GM19328 (cell line): ENCODE measurements at regions not wholly inside any gene's neighbourhood (a gene's known extent, or its start where the extent isn't known, plus 50 kb on each side); places are given as distances from the start of the nearest gene placed in this dataset.

ENCODE experiments used
- ATAC-seq: cut with Tn5 transposase; IDR thresholded peaks from one replicate; pipeline ENCODE4 v1.9.1; 2021; ENCODE audit warnings: mild to moderate bottlenecking, moderate library complexity; ENCODE audit not compliant: unreplicated experiment

DNA sequence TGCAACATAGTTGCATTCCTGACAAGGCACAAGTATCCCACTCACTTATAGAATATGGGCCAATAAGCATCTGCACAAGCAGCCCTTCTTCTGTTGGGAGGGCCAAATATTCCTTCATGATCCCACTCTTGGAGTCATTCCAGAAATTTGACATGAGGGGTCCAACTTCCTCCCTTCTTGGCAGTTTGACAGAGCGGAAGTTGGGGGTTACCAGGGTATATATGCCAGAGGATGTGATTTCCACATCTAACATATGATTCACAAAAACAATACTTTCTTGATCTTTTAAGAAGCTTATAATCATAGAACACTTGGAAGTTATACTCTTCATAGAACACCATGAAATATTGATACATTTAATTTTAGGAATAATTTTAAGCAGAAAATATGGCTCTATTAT lies 100.9 kb upstream of the CRBN start:
- no peak for ATAC-seq

DNA sequence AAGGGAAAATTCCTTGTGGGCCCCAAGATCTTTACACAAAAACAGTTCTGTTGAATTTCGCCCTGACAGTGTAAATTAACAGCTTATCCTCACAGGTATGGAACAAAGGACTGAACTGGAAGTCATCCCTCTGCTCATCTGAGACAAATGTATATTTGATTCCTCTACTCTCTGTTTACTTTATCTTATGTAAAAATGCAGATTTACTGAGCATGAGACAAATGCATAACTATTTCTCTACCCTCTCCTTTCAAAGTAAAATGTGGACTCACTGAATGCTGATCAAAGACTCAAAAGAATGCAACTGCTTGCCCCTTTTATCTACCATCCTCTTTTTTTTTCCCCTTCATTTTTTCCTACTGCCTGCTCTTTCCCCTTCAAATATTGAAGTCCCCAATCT lies 98.6 kb upstream of the CRBN start:
- no peak for ATAC-seq

DNA sequence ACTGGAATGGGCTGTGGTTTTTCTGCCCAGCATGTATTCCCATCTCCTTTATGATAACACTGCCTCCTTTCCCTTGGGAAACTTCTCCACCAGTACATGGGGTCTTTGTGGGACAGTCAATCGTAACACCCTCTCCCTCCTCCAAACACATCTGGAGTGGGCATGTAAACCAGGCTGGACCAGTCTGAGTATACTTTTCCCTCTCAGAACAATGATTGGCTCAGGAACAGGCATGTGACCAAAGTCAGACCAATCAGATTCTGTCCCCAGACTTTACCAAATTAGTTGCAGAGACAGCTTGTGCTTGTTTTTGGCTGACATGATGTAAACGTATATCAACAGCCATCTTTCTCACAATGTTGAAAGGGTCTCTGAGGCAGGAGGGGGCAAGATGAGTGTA lies 97.1 kb upstream of the CRBN start:
- ATAC-seq = no peak

DNA sequence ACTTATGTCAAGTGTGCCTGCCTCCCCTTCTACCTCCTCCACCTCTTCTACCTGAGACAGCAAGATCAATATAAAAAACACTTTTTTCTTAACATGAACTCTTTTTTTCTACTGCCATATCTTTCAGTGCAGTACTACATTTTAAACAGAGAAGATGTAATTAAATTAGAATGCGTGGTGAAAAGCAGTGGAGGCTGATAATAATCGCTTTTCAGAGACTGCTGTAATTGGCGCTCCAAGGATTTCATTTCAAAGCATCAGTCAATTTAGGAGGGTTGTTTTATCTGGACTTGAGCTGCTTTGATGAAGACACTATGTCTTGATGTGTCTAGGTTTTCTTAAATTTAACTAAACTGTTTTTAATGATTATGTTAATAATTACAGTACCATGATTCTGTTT lies 85.3 kb upstream of the CRBN start:
- ATAC-seq = no peak

DNA sequence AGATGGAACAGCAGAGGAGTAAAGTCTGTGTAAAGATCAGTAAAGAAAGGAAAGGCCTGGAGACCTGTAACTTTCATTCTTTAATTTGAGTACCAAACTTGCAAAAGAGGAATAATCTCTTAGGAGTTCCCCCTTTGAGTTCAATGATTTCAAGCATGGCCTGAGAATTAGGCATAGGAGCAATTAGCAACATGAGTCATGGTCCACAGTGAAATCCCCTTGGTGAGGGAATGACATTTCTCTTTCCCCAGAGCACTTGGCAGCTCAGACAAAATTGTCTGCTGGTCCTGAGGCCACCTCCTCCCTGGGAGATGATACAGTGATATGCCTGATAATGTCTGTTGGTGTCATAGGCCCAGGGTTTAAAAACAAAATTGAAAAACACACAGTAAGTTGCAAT lies 81.4 kb upstream of the CRBN start:
- no peak for ATAC-seq

DNA sequence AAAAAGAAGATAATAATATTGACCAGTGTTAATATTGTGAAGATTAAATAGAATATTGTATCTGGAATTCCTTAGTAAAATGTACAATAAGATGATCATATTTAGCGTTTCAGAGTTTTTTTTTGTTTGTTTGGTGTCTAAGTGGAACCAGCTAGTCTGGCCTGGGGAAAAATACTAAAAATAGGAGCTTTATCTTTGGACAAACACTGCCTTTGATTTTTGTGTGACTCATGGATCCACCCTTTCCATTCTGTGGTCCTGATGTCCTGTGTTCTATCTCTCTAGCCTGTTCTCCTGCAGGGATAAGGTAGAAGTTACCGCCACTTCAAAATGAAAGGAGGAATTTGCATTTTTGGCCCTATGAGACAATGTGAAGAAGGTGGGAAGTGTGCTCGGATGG lies 79.7 kb upstream of the CRBN start:
- no peak for ATAC-seq

DNA sequence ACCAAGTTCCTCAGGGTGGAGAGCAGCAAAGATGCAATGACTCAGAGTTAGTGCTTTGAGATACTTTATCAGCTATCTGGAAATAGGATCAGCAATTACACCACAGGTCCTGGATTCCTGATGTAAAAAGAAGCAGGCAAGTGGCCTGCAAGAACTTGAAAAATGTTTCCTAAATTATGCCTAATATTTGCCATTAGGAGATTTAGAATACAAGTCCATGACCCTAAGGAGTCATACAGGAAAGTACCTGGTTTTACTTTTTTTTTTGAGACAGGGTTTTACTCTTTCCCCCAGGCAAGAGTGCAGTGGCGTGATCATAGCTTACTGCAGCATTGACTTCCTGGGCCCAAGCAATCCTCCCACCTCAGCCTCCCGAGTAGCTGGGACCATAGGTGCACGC lies 78.8 kb upstream of the CRBN start:
- no peak for ATAC-seq

DNA sequence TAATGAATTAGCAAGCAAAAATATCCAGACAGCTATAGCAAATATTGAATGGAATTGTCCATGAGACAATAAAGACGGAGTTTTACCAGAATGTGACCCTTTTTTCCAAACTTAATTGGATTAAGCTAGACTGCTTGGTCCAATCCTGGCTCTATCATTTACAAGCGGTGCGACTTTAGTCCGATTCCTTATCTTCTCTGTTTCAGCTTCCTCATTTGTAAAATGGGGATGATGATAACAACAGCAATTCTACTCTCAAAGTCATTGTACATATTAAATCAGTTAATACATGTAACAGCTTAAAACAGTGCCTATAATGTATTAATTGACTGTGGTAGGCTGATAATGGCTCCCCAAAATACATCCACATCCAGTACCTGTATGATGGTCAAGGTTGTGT lies 62.1 kb upstream of the CRBN start:
- ATAC-seq = no peak

DNA sequence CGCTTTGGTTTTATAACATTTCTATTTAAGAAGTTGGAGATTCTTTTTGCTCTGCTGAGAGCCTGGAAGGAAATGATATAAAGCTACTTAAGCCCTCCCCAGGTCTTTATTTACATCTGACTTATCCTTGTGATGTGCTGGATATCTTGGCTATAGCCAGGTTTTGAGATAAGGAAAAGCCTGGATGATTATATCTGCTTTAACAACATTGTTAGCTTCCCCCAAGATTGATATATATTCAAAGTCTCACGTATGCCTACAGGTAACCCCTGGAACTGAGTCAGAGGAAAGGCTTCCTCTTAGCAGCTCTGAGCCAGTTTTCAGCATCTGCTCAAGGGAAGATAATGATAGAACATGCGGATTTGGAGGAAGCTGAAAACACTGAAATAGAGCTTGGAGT lies 61.5 kb upstream of the CRBN start:
- no peak for ATAC-seq

DNA sequence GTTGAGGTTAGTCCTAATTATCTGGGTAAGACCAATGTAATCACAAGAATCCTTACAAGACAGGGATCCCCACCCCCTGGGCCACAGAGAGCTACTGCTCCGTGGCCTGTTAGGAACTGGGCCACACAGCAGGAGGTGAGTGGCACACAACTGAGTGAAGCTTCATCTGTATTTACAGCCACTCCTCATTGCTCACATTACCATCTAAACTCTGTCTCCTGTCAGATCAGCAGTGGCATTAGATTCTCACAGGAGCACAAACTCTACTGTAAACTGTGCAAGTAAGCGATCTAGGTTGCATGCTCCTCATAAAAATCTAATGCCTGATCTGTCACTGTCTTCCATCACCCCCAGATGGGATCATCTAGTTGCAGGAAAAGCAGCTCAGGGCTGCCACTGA lies 58.5 kb upstream of the CRBN start:
- ATAC-seq = no peak

DNA sequence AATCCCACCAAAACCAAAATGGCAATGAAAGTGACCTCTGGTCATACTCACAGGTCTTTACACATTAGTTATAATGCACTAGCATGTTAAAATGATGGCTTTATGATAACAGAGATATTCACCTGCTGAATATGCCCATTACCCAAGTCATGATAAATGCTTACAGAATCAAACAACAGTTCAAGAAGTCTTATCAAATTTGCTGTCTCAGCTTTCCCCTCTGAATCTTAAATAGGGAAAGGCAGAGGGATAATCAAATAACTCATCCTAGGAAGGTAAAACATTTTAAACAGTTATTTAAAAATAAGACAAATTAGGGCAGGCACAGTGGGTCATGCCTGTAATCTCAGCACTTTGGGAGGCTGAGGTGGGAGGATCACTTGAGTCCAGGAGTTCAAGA lies 52.8 kb upstream of the CRBN start:
- ATAC-seq = no peak
